GM12864 (cell line): ENCODE measurements at regions not wholly inside any gene's neighbourhood (a gene's known extent, or its start where the extent isn't known, plus 50 kb on each side); places are given as distances from the start of the nearest gene placed in this dataset.
"Not testable (repeated sequence)": the region's sequence is repeated elsewhere in the genome, so short reads cannot be mapped to it uniquely, and the experiment has no call there.

Experiments used
- DNase-seq: peaks from one replicate; pipeline ENCODE4 v3.0.0-alpha.2; 2011; ENCODE audit warnings: low read depth
- H3K4me3 ChIP-seq: 2 replicates; pipeline ENCODE4 v1.5.1; 2011; ENCODE audit warnings: mild to moderate bottlenecking, low read depth, low read length, control low read depth
- CTCF ChIP-seq: IDR thresholded peaks from 2 replicates; pipeline ENCODE4 v1.5.1; 2011; ENCODE audit warnings: low read depth, mild to moderate bottlenecking, moderate library complexity, low read length, control low read depth, inconsistent platforms; ENCODE audit errors: missing control alignments

- no peak for TF ChIP-seq CTCF
- no peak overlapping the region for H3K4me3 ChIP-seq
- no peak for DNase-seq
These were observed 180.4 kb upstream of the GLRA1 start for GRCh38 chr5:152105085-152105484.

- H3K4me3 ChIP-seq: no peak overlapping the region
- no peak for TF ChIP-seq CTCF
- no peak for DNase-seq
These were observed 179.6 kb upstream of the GLRA1 start for GRCh38 chr5:152104211-152104610.

- DNase-seq: not testable (repeated sequence)
These were observed 178.3 kb upstream of the GLRA1 start for GRCh38 chr5:152102908-152103307.

GRCh38 chr5:152102057-152102456 is 177.4 kb upstream of the GLRA1 start:
- TF ChIP-seq CTCF: no peak
- no peak overlapping the region for H3K4me3 ChIP-seq
- DNase-seq: no peak

More at GRCh38 chr5:152102908-152103307, 178.3 kb upstream of the GLRA1 start:
- H3K4me3 ChIP-seq: not testable (repeated sequence)

- DNase-seq: no peak
These were observed 175.8 kb upstream of the GLRA1 start for GRCh38 chr5:152100462-152100861.

GRCh38 chr5:152097128-152097527 is 172.5 kb upstream of the GLRA1 start:
- TF ChIP-seq CTCF: no peak
- no peak overlapping the region for H3K4me3 ChIP-seq
- DNase-seq: no peak

More at GRCh38 chr5:152100462-152100861, 175.8 kb upstream of the GLRA1 start:
- no peak overlapping the region for H3K4me3 ChIP-seq
- no peak for TF ChIP-seq CTCF

GRCh38 chr5:152094716-152095115 is 170.1 kb upstream of the GLRA1 start:
- no peak for DNase-seq
- TF ChIP-seq CTCF: no peak
- H3K4me3 ChIP-seq: no peak overlapping the region
